Neuron (in vitro differentiated cells): ENCODE measurements at regions not wholly inside any gene's neighbourhood (a gene's known extent, or its start where the extent isn't known, plus 50 kb on each side); places are given as distances from the start of the nearest gene placed in this dataset.

Source experiments
- H2AFZ ChIP-seq: one replicate; pipeline ENCODE4 v1.6.1; 2013; ENCODE audit warnings: low read depth, mild to moderate bottlenecking, inconsistent platforms, low read length, moderate library complexity
- H3K27me3 ChIP-seq: one replicate; pipeline ENCODE4 v1.6.1; 2013; ENCODE audit warnings: low read length; ENCODE audit not compliant: insufficient read depth
- H3K36me3 ChIP-seq: one replicate; pipeline ENCODE4 v1.6.1; 2013; ENCODE audit warnings: low read length; ENCODE audit not compliant: insufficient read depth
- H3K4me1 ChIP-seq: one replicate; pipeline ENCODE4 v1.6.1; 2013; ENCODE audit warnings: low read length; ENCODE audit not compliant: insufficient read depth
- H3K4me3 ChIP-seq: 2 replicates; pipeline ENCODE4 v1.5.1; 2013; ENCODE audit warnings: mild to moderate bottlenecking, low read length, moderate library complexity
- H3K9me3 ChIP-seq: one replicate; pipeline ENCODE4 v1.6.1; 2013; ENCODE audit warnings: low read length

DNA sequence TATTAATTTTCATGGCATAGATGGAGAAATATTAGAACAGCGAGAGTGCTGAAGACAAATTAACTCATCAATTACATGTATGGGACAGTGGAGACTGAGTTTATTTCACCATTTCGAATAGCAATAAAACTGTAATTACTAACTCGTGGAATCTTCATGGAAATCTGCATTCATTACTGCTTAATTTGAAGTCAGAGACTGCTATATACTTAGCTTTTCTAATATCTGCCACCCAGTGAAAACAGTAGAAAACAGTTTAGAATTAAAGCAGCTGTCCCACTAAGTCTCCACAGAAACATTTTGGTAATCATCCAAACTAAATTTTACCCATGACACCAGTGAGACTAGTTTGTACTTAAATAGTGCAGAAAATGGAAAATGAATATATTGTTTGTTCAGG is 56.8 kb downstream of the IZUMO3 start:
- H3K27me3 ChIP-seq: no peaks in the 10 kb centered on the region
- no peak overlapping the region for H3K4me3 ChIP-seq
- no peaks in the 10 kb centered on the region for H3K9me3 ChIP-seq
- no peaks in the 10 kb centered on the region for H3K36me3 ChIP-seq
- H3K4me1 ChIP-seq: peaks cover 10% of the 10 kb centered on the region
- no peak overlapping the region for H2AFZ ChIP-seq

DNA sequence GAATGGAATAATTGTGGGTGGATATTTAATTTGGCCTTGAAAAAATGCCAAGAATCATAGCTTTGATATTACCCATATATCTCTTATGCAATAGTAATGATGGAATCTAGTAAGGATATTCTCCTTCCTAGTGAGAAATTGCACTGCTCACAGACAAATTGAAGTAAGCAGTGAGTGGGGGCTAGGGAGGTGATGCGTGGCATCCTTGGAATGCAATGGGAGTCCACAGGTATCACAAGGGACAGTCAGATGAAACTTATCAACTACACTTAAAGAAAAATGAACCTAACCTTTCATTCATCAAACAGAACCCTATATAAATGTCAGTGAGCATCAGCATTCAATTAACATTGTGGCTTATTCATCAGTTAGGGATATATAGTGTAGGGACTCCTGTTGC is 57.8 kb downstream of the IZUMO3 start:
- H3K4me1 ChIP-seq: peaks cover 10% of the 10 kb centered on the region
- no peak overlapping the region for H3K4me3 ChIP-seq
- H3K36me3 ChIP-seq: no peaks in the 10 kb centered on the region
- H3K9me3 ChIP-seq: no peaks in the 10 kb centered on the region
- H2AFZ ChIP-seq: no peak overlapping the region
- H3K27me3 ChIP-seq: no peaks in the 10 kb centered on the region

DNA sequence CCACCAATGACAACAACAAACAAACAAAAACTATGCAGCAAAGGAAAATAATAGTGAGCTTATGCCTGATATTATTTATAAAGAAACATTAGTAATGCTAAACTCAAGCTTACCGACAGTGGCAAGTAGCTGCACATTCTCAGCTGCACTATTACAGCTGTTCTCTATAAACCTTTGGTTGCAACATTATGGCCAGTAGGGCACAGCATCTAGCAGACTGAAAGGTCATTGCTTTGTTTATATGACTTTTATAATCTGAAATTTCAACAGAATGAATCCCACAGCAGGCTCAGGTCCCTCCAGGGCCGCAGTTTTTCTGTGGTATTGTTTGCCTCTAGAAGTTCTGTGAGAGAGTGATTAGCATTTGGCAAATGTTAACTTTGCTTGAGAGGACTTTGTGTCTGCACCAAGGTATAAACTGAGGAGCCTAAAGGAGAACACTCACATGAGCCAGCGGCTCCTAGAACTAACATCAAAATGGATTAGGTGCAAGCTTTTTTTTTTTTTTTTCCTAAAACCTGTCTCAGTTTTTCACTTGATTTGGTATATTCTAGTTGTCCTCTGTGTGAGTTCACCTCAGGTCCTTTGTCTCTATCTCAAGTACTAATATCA is 58.3 kb downstream of the IZUMO3 start:
- no peaks in the 10 kb centered on the region for H3K9me3 ChIP-seq
- H2AFZ ChIP-seq: no peak overlapping the region
- no peaks in the 10 kb centered on the region for H3K27me3 ChIP-seq
- no peak overlapping the region for H3K4me3 ChIP-seq
- H3K36me3 ChIP-seq: no peaks in the 10 kb centered on the region
- peaks cover 10% of the 10 kb centered on the region for H3K4me1 ChIP-seq

- Histone ChIP-seq H3K4me3 (no peak overlapping the region), H3K36me3 (no peaks in the 10 kb centered on the region), H3K9me3 (no peaks in the 10 kb centered on the region), H3K27me3 (no peaks in the 10 kb centered on the region), H3K4me1 (no peaks in the 10 kb centered on the region), H2AFZ (no peak overlapping the region)
These were observed 66.2 kb downstream of the IZUMO3 start for GRCh38 chr9:24479361-24480059.

GRCh38 chr9:24464319-24464951 is 81.3 kb downstream of the IZUMO3 start:
- Histone ChIP-seq H3K27me3 (no peaks in the 10 kb centered on the region), H3K9me3 (no peaks in the 10 kb centered on the region), H3K4me1 (no peaks in the 10 kb centered on the region), H3K36me3 (no peaks in the 10 kb centered on the region), H3K4me3 (no peak overlapping the region), H2AFZ (no peak overlapping the region)

GRCh38 chr9:24462951-24463350 is 82.7 kb downstream of the IZUMO3 start:
- no peak overlapping the region for H2AFZ ChIP-seq
- H3K9me3 ChIP-seq: no peaks in the 10 kb centered on the region
- H3K36me3 ChIP-seq: no peaks in the 10 kb centered on the region
- no peak overlapping the region for H3K4me3 ChIP-seq
- no peaks in the 10 kb centered on the region for H3K4me1 ChIP-seq
- H3K27me3 ChIP-seq: no peaks in the 10 kb centered on the region

DNA sequence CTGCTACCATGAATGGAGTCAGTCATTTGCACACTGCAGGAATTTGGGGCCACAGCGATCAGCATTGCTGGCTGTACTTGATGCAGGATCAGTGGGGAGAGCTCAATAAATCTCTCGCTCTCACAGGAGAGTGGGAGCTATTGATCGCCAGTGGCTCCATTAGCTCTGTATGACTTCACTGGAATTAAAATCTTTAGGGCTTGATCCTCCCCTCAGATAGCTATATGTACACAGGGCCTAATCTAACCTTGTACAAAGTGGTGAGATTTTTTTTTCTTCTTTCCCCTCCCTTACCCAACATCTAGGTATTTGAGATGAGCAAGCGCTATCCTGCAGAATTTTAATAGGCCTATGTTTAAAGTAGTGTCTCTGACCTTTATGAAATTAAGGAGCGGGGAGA is 84.9 kb downstream of the IZUMO3 start:
- no peaks in the 10 kb centered on the region for H3K27me3 ChIP-seq
- no peak overlapping the region for H3K4me3 ChIP-seq
- no peak overlapping the region for H2AFZ ChIP-seq
- no peaks in the 10 kb centered on the region for H3K36me3 ChIP-seq
- no peaks in the 10 kb centered on the region for H3K4me1 ChIP-seq
- no peaks in the 10 kb centered on the region for H3K9me3 ChIP-seq

GRCh38 chr9:24459953-24460352 is 85.7 kb downstream of the IZUMO3 start:
- no peaks in the 10 kb centered on the region for H3K4me1 ChIP-seq
- no peak overlapping the region for H3K4me3 ChIP-seq
- no peak overlapping the region for H2AFZ ChIP-seq
- no peaks in the 10 kb centered on the region for H3K27me3 ChIP-seq
- H3K9me3 ChIP-seq: no peaks in the 10 kb centered on the region
- H3K36me3 ChIP-seq: no peaks in the 10 kb centered on the region

GRCh38 chr9:24451346-24451745 is 94.4 kb downstream of the IZUMO3 start:
- H3K36me3 ChIP-seq: no peaks in the 10 kb centered on the region
- no peaks in the 10 kb centered on the region for H3K27me3 ChIP-seq
- H3K4me3 ChIP-seq: no peak overlapping the region
- H2AFZ ChIP-seq: no peak overlapping the region
- H3K9me3 ChIP-seq: no peaks in the 10 kb centered on the region
- no peaks in the 10 kb centered on the region for H3K4me1 ChIP-seq

DNA sequence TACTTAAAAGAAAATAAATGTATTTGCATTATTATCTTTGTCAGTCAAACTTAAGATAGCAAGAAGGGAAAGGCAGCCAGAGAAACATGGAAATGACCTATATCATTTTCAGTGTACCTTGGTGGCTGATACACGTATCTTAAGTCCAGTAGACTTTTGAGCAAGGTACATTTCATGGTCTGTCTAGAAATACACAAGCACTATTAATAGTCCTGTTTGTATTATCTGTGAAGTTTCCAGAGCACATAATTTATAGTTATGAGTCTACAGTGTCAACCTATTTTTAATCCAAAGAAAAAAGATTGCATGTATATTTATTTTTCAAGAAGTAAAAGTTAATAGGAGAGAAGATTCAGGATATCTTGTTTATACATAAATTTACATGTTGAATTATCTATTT is 95.7 kb downstream of the IZUMO3 start:
- no peak overlapping the region for H2AFZ ChIP-seq
- no peaks in the 10 kb centered on the region for H3K9me3 ChIP-seq
- H3K4me1 ChIP-seq: no peaks in the 10 kb centered on the region
- no peak overlapping the region for H3K4me3 ChIP-seq
- H3K36me3 ChIP-seq: no peaks in the 10 kb centered on the region
- no peaks in the 10 kb centered on the region for H3K27me3 ChIP-seq

GRCh38 chr9:24439456-24439855 is 106.2 kb downstream of the IZUMO3 start:
- Histone ChIP-seq H3K4me1 (peaks cover 1% of the 10 kb centered on the region), H3K9me3 (no peaks in the 10 kb centered on the region), H3K4me3 (no peak overlapping the region), H3K27me3 (no peaks in the 10 kb centered on the region), H3K36me3 (no peaks in the 10 kb centered on the region), H2AFZ (no peak overlapping the region)

- no peaks in the 10 kb centered on the region for H3K27me3 ChIP-seq
- peaks cover 1% of the 10 kb centered on the region for H3K4me1 ChIP-seq
- no peak overlapping the region for H2AFZ ChIP-seq
- no peaks in the 10 kb centered on the region for H3K9me3 ChIP-seq
- H3K4me3 ChIP-seq: no peak overlapping the region
- H3K36me3 ChIP-seq: no peaks in the 10 kb centered on the region
These were observed 106.8 kb downstream of the IZUMO3 start for GRCh38 chr9:24438876-24439275.

DNA sequence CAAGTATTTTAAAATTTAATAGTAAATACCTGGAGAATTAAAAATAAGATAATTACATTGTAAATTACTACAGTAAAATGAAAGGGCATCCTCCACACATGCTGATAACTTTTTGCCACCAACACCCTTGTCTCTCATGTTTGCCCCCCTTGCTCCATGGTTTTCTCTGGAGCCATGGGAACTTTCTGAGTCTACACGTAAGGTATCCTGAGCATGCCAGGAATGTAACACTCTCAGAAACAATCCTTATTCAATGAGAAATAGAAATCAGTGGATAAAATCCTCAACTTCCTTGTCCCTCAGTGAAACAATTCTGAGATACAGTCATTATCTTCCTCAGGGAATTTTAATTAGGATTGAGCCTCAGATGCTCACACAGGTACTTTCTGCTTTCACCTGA is 108.9 kb downstream of the IZUMO3 start:
- peaks cover 1% of the 10 kb centered on the region for H3K4me1 ChIP-seq
- no peak overlapping the region for H3K4me3 ChIP-seq
- no peaks in the 10 kb centered on the region for H3K36me3 ChIP-seq
- no peak overlapping the region for H2AFZ ChIP-seq
- H3K9me3 ChIP-seq: no peaks in the 10 kb centered on the region
- no peaks in the 10 kb centered on the region for H3K27me3 ChIP-seq
